ENCODE measurements at regions not wholly inside any gene's neighbourhood (a gene's known extent, or its start where the extent isn't known, plus 50 kb on each side); places are given as distances from the start of the nearest gene placed in this dataset.

GRCh38 chr12:125882141-125882540 is 816.9 kb downstream of the AACS start:
- in situ Hi-C loops (cut with MboI; ENCODE audit: low sequenced_read_pairs, unreplicated experiment): loop anchor here (25.0 kb wide), 1 partner anchor 95 kb away; no protein-coding TSS in a partner anchor
- no peak for DNase-seq (ENCODE audit: low spot score)
- no peak for TF ChIP-seq CTCF (IDR thresholded peaks at IDR 0.05; ENCODE audit: borderline replicate concordance, control extremely low read depth, extremely low read depth, insufficient read depth, missing control alignments)

GRCh38 chr12:125888921-125889320 is 823.7 kb downstream of the AACS start:
- in situ Hi-C loops (cut with MboI; ENCODE audit: low sequenced_read_pairs, unreplicated experiment): loop anchor here (25.0 kb wide), 1 partner anchor 102 kb away; no protein-coding TSS in a partner anchor
- no peak for DNase-seq (ENCODE audit: low spot score)
- no peak for TF ChIP-seq CTCF (IDR thresholded peaks at IDR 0.05; ENCODE audit: borderline replicate concordance, control extremely low read depth, extremely low read depth, insufficient read depth, missing control alignments)

- in situ Hi-C loops (cut with MboI; ENCODE audit: low sequenced_read_pairs, unreplicated experiment): loop anchor here (25.0 kb wide), 1 partner anchor 102 kb away; no protein-coding TSS in a partner anchor
- no peak for TF ChIP-seq CTCF (IDR thresholded peaks at IDR 0.05; ENCODE audit: borderline replicate concordance, control extremely low read depth, extremely low read depth, insufficient read depth, missing control alignments)
- DNase-seq (ENCODE audit: low spot score): no peak
Observed at GRCh38 chr12:125889742-125890141, 824.5 kb downstream of the AACS start.

- no peak for DNase-seq (ENCODE audit: low spot score)
- no peak for TF ChIP-seq CTCF (IDR thresholded peaks at IDR 0.05; ENCODE audit: borderline replicate concordance, control extremely low read depth, extremely low read depth, insufficient read depth, missing control alignments)
- in situ Hi-C loops (cut with MboI; ENCODE audit: low sequenced_read_pairs, unreplicated experiment): loop anchor here (25.0 kb wide), 1 partner anchor 103 kb away; no protein-coding TSS in a partner anchor
Observed at GRCh38 chr12:125890366-125890905, 825.2 kb downstream of the AACS start.

- TF ChIP-seq CTCF (IDR thresholded peaks at IDR 0.05; ENCODE audit: borderline replicate concordance, control extremely low read depth, extremely low read depth, insufficient read depth, missing control alignments): no peak
- in situ Hi-C loops (cut with MboI; ENCODE audit: low sequenced_read_pairs, unreplicated experiment): loop anchor here (25.0 kb wide), 1 partner anchor 104 kb away; no protein-coding TSS in a partner anchor
- no peak for DNase-seq (ENCODE audit: low spot score)
Observed at GRCh38 chr12:125890971-125891370, 825.7 kb downstream of the AACS start.

GRCh38 chr12:125892276-125892675 is 827.0 kb downstream of the AACS start:
- DNase-seq (ENCODE audit: low spot score): no peak
- in situ Hi-C loops (cut with MboI; ENCODE audit: low sequenced_read_pairs, unreplicated experiment): loop anchor here (25.0 kb wide), 1 partner anchor 105 kb away; no protein-coding TSS in a partner anchor
- no peak for TF ChIP-seq CTCF (IDR thresholded peaks at IDR 0.05; ENCODE audit: borderline replicate concordance, control extremely low read depth, extremely low read depth, insufficient read depth, missing control alignments)

All from GM13976 (cell line).